BJ (cell line): ENCODE measurements at regions not wholly inside any gene's neighbourhood (a gene's known extent, or its start where the extent isn't known, plus 50 kb on each side); places are given as distances from the start of the nearest gene placed in this dataset.

ENCODE experiments used
- CTCF ChIA-PET: fragments of 350-600 bp; formaldehyde crosslinking; extraction: SDS; loops from one replicate; lab custom pipeline; 2021; ENCODE audit warnings: antibody characterized with exemption, inconsistent platforms; lab: Yijun Ruan, JAX
- POLR2A ChIA-PET: fragments of 300-600 bp; sonication (Branson Sonifier 250); formaldehyde crosslinking; extraction: SDS; loops from one replicate; lab custom pipeline; 2021; ENCODE audit warnings: antibody characterized with exemption; lab: Charles Lee
- DNase-seq: peaks from one replicate; pipeline ENCODE4 v3.0.0-alpha.2; 2011; ENCODE audit warnings: low read depth
- H3K27me3 ChIP-seq: 2 replicates; pipeline ENCODE4 v1.6.0; 2011; ENCODE audit warnings: low read length; ENCODE audit not compliant: control insufficient read depth, insufficient read depth
- H3K36me3 ChIP-seq: 2 replicates; pipeline ENCODE4 v1.5.1; 2011; ENCODE audit warnings: low read length; ENCODE audit not compliant: control insufficient read depth, insufficient read depth
- H3K4me3 ChIP-seq: 2 replicates; pipeline ENCODE4 v1.5.1; 2011; ENCODE audit warnings: low read depth, mild to moderate bottlenecking, control low read depth, low read length
- CTCF ChIP-seq: IDR thresholded peaks from 2 replicates; pipeline ENCODE4 v1.5.1; 2011; ENCODE audit warnings: low read depth, mild to moderate bottlenecking, control low read depth, inconsistent platforms, low read length, moderate library complexity; ENCODE audit not compliant: insufficient read depth

GRCh38 chr10:128712661-128713400 lies 586.6 kb upstream of the MKI67 start:
- Histone ChIP-seq H3K36me3 (no peaks in the 10 kb centered on the region), H3K27me3 (no peaks in the 10 kb centered on the region), H3K4me3 (no peak overlapping the region)
- no peak for TF ChIP-seq CTCF
- ChIA-PET CTCF (no interaction called here), POLR2A (no interaction called here)
- no peak for DNase-seq

GRCh38 chr10:128713471-128713870 lies 587.2 kb upstream of the MKI67 start:
- TF ChIP-seq CTCF, result no peak
- no peak for DNase-seq
- no peak overlapping the region for H3K4me3 ChIP-seq
- H3K27me3 ChIP-seq, result no peaks in the 10 kb centered on the region
- CTCF ChIA-PET, result no interaction called here
- POLR2A ChIA-PET, result no interaction called here
- H3K36me3 ChIP-seq, result no peaks in the 10 kb centered on the region

- POLR2A ChIA-PET, result no interaction called here
Observed at GRCh38 chr10:128713874-128714570, 587.8 kb upstream of the MKI67 start.

GRCh38 chr10:128714644-128715415 lies 588.6 kb upstream of the MKI67 start:
- Histone ChIP-seq H3K36me3 (no peaks in the 10 kb centered on the region), H3K27me3 (no peaks in the 10 kb centered on the region), H3K4me3 (no peak overlapping the region)
- no peak for TF ChIP-seq CTCF
- CTCF ChIA-PET, result no interaction called here
- POLR2A ChIA-PET, result no interaction called here
- no peak for DNase-seq

More at GRCh38 chr10:128713874-128714570, 587.8 kb upstream of the MKI67 start:
- TF ChIP-seq CTCF, result no peak
- CTCF ChIA-PET, result no interaction called here
- no peak overlapping the region for H3K4me3 ChIP-seq
- no peaks in the 10 kb centered on the region for H3K27me3 ChIP-seq
- no peak for DNase-seq
- no peaks in the 10 kb centered on the region for H3K36me3 ChIP-seq

- POLR2A ChIA-PET, result no interaction called here
- DNase-seq, result no peak
- Histone ChIP-seq H3K36me3 (no peaks in the 10 kb centered on the region), H3K4me3 (no peak overlapping the region), H3K27me3 (no peaks in the 10 kb centered on the region)
- TF ChIP-seq CTCF, result no peak
- CTCF ChIA-PET, result interaction anchor here (1.0 kb wide), 1 partner anchor 504 kb away, joined by 3 read pairs; no protein-coding TSS in a partner anchor
Observed at GRCh38 chr10:128716181-128716580, 590.0 kb upstream of the MKI67 start.
